HG03342 (cell line): ENCODE measurements at regions not wholly inside any gene's neighbourhood (a gene's known extent, or its start where the extent isn't known, plus 50 kb on each side); places are given as distances from the start of the nearest gene placed in this dataset.

Experiments used
- ATAC-seq: cut with Tn5 transposase; IDR thresholded peaks from one replicate; pipeline ENCODE4 v1.9.1; 2021; ENCODE audit warnings: mild to moderate bottlenecking, moderate library complexity; ENCODE audit not compliant: unreplicated experiment

- ATAC-seq = no peak
These were observed 120.8 kb downstream of the ZNF518B start for GRCh38 chr4:10336471-10336870.

- no peak for ATAC-seq
These were observed 122.2 kb downstream of the ZNF518B start for GRCh38 chr4:10335050-10335449.

- no peak for ATAC-seq
These were observed 122.7 kb downstream of the ZNF518B start for GRCh38 chr4:10334506-10335028.

- no peak for ATAC-seq
These were observed 123.3 kb downstream of the ZNF518B start for GRCh38 chr4:10333942-10334341.

- no peak for ATAC-seq
These were observed 131.2 kb downstream of the ZNF518B start for GRCh38 chr4:10326075-10326474.

GRCh38 chr4:10321931-10322330 is 135.3 kb downstream of the ZNF518B start:
- no peak for ATAC-seq

- no peak for ATAC-seq
These were observed 137.1 kb downstream of the ZNF518B start for GRCh38 chr4:10320130-10320529.

GRCh38 chr4:10317345-10317744 is 139.9 kb downstream of the ZNF518B start:
- no peak for ATAC-seq

- ATAC-seq = no peak
These were observed 140.4 kb downstream of the ZNF518B start for GRCh38 chr4:10316851-10317250.

GRCh38 chr4:10315638-10316037 is 141.6 kb downstream of the ZNF518B start:
- ATAC-seq = no peak

- ATAC-seq = no peak
These were observed 144.7 kb downstream of the ZNF518B start for GRCh38 chr4:10312568-10312967.

- no peak for ATAC-seq
These were observed 145.3 kb downstream of the ZNF518B start for GRCh38 chr4:10311939-10312338.

GRCh38 chr4:10305816-10306215 is 151.4 kb downstream of the ZNF518B start:
- no peak for ATAC-seq

GRCh38 chr4:10303291-10303690 is 153.9 kb downstream of the ZNF518B start:
- no peak for ATAC-seq

- no peak for ATAC-seq
These were observed 155.1 kb downstream of the ZNF518B start for GRCh38 chr4:10302096-10302495.

- ATAC-seq = no peak
These were observed 157.6 kb downstream of the ZNF518B start for GRCh38 chr4:10299601-10300000.

GRCh38 chr4:10298681-10299080 is 158.5 kb downstream of the ZNF518B start:
- no peak for ATAC-seq

GRCh38 chr4:10296730-10297129 is 160.5 kb downstream of the ZNF518B start:
- no peak for ATAC-seq

- ATAC-seq = no peak
These were observed 161.9 kb downstream of the ZNF518B start for GRCh38 chr4:10295301-10295700.

GRCh38 chr4:10289538-10289906 is 167.7 kb downstream of the ZNF518B start:
- ATAC-seq = no peak

- no peak for ATAC-seq
These were observed 168.2 kb downstream of the ZNF518B start for GRCh38 chr4:10288830-10289537.

GRCh38 chr4:10285028-10285427 is 168.4 kb upstream of the WDR1 start:
- no peak for ATAC-seq

- ATAC-seq = no peak
These were observed 167.2 kb upstream of the WDR1 start for GRCh38 chr4:10283761-10284160.
